ENCODE measurements at regions not wholly inside any gene's neighbourhood (a gene's known extent, or its start where the extent isn't known, plus 50 kb on each side); places are given as distances from the start of the nearest gene placed in this dataset.
A peak's percentile ranks its signal among the peaks of the same experiment; 100 is the strongest.

- no peak for DNase-seq
Observed at GRCh38 chr10:43863859-43864591, 215.3 kb upstream of the ZNF32 start.

GRCh38 chr10:43863270-43863669 lies 214.6 kb upstream of the ZNF32 start:
- peak; percentile 40 for DNase-seq

- DNase-seq, result peak; percentile 32
Observed at GRCh38 chr10:43862756-43863155, 214.1 kb upstream of the ZNF32 start.

GRCh38 chr10:43861966-43862751 lies 213.5 kb upstream of the ZNF32 start:
- DNase-seq, result no peak

- DNase-seq, result no peak
Observed at GRCh38 chr10:43859016-43859525, 210.4 kb upstream of the ZNF32 start.

- DNase-seq, result no peak
Observed at GRCh38 chr10:43857931-43858315, 209.2 kb upstream of the ZNF32 start.

GRCh38 chr10:43857206-43857930 lies 208.7 kb upstream of the ZNF32 start:
- no peak for DNase-seq

- no peak for DNase-seq
Observed at GRCh38 chr10:43856299-43856698, 207.6 kb upstream of the ZNF32 start.

GRCh38 chr10:43855667-43856210 lies 207.1 kb upstream of the ZNF32 start:
- no peak for DNase-seq

GRCh38 chr10:43854007-43854406 lies 205.3 kb upstream of the ZNF32 start:
- no peak for DNase-seq

GRCh38 chr10:43853369-43853768 lies 204.7 kb upstream of the ZNF32 start:
- DNase-seq, result no peak

- DNase-seq, result no peak
Observed at GRCh38 chr10:43852644-43853214, 204.0 kb upstream of the ZNF32 start.

- no peak for DNase-seq
Observed at GRCh38 chr10:43852149-43852548, 203.5 kb upstream of the ZNF32 start.

- no peak for DNase-seq
Observed at GRCh38 chr10:43851030-43851429, 202.3 kb upstream of the ZNF32 start.

GRCh38 chr10:43849551-43849950 lies 200.9 kb upstream of the ZNF32 start:
- DNase-seq, result no peak

- no peak for DNase-seq
Observed at GRCh38 chr10:43846968-43847367, 198.3 kb upstream of the ZNF32 start.

GRCh38 chr10:43846187-43846680 lies 197.6 kb upstream of the ZNF32 start:
- peak; percentile 68 for DNase-seq

GRCh38 chr10:43845121-43845520 lies 196.4 kb upstream of the ZNF32 start:
- no peak for DNase-seq

- DNase-seq, result no peak
Observed at GRCh38 chr10:43844221-43844620, 195.5 kb upstream of the ZNF32 start.

- DNase-seq, result no peak
Observed at GRCh38 chr10:43843321-43844101, 194.8 kb upstream of the ZNF32 start.

GRCh38 chr10:43842496-43842895 lies 193.8 kb upstream of the ZNF32 start:
- no peak for DNase-seq

- no peak for DNase-seq
Observed at GRCh38 chr10:43842072-43842471, 193.4 kb upstream of the ZNF32 start.

All from activated CD8-positive, alpha-beta memory T cell treated with anti-CD3 and anti-CD28 coated beads for 24 hours (primary cell).